Neural progenitor cell (in vitro differentiated cells): ENCODE measurements at regions not wholly inside any gene's neighbourhood (a gene's known extent, or its start where the extent isn't known, plus 50 kb on each side); places are given as distances from the start of the nearest gene placed in this dataset.

ENCODE experiments used
- DNase-seq: peaks from one replicate; pipeline ENCODE4 v3.0.0-alpha.2; 2016; ENCODE audit warnings: low spot score
- H2AFZ ChIP-seq: fragments of 200-600 bp; sonication (generic); replicated peaks from 2 replicates; pipeline ENCODE4 v1.6.1; 2016; ENCODE audit warnings: antibody characterized with exemption
- H3F3A ChIP-seq: fragments of 200-600 bp; sonication (generic); 2 replicates; pipeline ENCODE4 v1.6.1; 2016; ENCODE audit warnings: antibody characterized with exemption, low read depth
- H3K27ac ChIP-seq: fragments of 200-600 bp; sonication (generic); 2 replicates; pipeline ENCODE4 v1.5.1; 2016; ENCODE audit warnings: mild to moderate bottlenecking
- H3K27me3 ChIP-seq: fragments of 200-600 bp; sonication (generic); 2 replicates; pipeline ENCODE4 v1.6.1; 2016; ENCODE audit warnings: mild to moderate bottlenecking, moderate library complexity
- H3K36me3 ChIP-seq: fragments of 200-600 bp; sonication (generic); 2 replicates; pipeline ENCODE4 v1.5.1; 2016
- H3K4me1 ChIP-seq: fragments of 200-600 bp; sonication (generic); 2 replicates; pipeline ENCODE4 v1.6.1; 2016; ENCODE audit warnings: mixed run types
- H3K4me2 ChIP-seq: fragments of 200-600 bp; sonication (generic); 2 replicates; pipeline ENCODE4 v1.6.1; 2016
- H3K4me3 ChIP-seq: fragments of 200-600 bp; sonication (generic); 2 replicates; pipeline ENCODE4 v1.5.1; 2016
- H3K79me2 ChIP-seq: fragments of 200-600 bp; sonication (generic); 2 replicates; pipeline ENCODE4 v1.6.1; 2016; ENCODE audit warnings: low read depth
- H3K9ac ChIP-seq: fragments of 200-600 bp; sonication (generic); 2 replicates; pipeline ENCODE4 v1.6.1; 2016
- H3K9me3 ChIP-seq: fragments of 200-600 bp; sonication (generic); 2 replicates; pipeline ENCODE4 v1.5.1; 2016; ENCODE audit warnings: low read depth
- H4K20me1 ChIP-seq: fragments of 200-600 bp; sonication (generic); 2 replicates; pipeline ENCODE4 v1.6.1; 2016; ENCODE audit warnings: low read depth
- H3K27ac Mint-ChIP-seq: 3 replicates; pipeline ENCODE4 v1.8.0; 2021; ENCODE audit warnings: mixed read lengths
- H3K27me3 Mint-ChIP-seq: 2 replicates; pipeline ENCODE4 v1.8.0; 2022; ENCODE audit warnings: low read depth, mild to moderate bottlenecking, inconsistent platforms, moderate library complexity, mixed read lengths; ENCODE audit not compliant: insufficient read depth
- H3K36me3 Mint-ChIP-seq: 3 replicates; pipeline ENCODE4 v1.8.0; 2021; ENCODE audit warnings: mixed read lengths
- H3K4me1 Mint-ChIP-seq: 3 replicates; pipeline ENCODE4 v1.8.0; 2021; ENCODE audit warnings: mixed read lengths
- H3K4me3 Mint-ChIP-seq: 3 replicates; pipeline ENCODE4 v1.8.0; 2021; ENCODE audit warnings: mild to moderate bottlenecking, moderate library complexity, mixed read lengths
- H3K9me3 Mint-ChIP-seq: 3 replicates; pipeline ENCODE4 v1.8.0; 2020; ENCODE audit warnings: mixed read lengths
- EZH2 ChIP-seq: fragments of 200-600 bp; sonication (generic); IDR thresholded peaks from 2 replicates; pipeline ENCODE4 v1.6.1; 2017; ENCODE audit warnings: antibody characterized with exemption, mild to moderate bottlenecking, moderate library complexity
- EZH2phosphoT487 ChIP-seq: fragments of 200-600 bp; sonication (generic); IDR thresholded peaks from 2 replicates; pipeline ENCODE4 v1.6.1; 2017; ENCODE audit warnings: antibody characterized with exemption
- TF ChIP-seq, protein P1 (sequence below): fragments of 200-600 bp; sonication (generic); IDR thresholded peaks from 2 replicates; pipeline ENCODE4 v1.5.1; 2017; ENCODE audit warnings: antibody characterized with exemption, mild to moderate bottlenecking

DNA sequence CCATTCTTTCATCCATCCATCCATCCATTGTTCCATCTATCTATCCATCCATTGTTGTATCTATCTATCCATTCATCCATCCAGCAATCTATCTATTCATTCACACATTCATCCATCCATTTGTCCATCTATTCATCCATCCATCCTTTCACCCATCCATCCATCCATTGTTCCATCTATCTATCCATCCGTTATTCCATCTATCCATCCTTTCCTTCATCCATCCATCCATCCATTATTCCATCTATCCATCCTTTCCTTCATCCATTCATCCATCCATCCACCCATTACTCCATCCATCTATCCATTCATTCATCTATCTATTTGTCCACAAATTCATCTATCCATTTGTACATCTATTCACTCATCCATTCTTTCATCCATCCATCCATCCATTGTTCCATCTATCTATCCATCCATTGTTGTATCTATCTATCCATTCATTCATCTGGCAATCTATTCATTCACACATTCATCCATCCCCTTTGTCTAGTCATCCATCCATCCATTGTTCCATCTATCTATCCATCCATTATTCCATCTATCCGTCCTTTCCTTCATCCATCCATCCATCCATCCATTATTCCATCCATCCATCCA lies 65.9 kb upstream of the ANO1 start:
- Mint-ChIP-seq H3K36me3 (no peaks in the 10 kb centered on the region), H3K4me3 (no peak overlapping the region)
- no peak for TF ChIP-seq EZH2
- TF ChIP-seq, protein P1, sequence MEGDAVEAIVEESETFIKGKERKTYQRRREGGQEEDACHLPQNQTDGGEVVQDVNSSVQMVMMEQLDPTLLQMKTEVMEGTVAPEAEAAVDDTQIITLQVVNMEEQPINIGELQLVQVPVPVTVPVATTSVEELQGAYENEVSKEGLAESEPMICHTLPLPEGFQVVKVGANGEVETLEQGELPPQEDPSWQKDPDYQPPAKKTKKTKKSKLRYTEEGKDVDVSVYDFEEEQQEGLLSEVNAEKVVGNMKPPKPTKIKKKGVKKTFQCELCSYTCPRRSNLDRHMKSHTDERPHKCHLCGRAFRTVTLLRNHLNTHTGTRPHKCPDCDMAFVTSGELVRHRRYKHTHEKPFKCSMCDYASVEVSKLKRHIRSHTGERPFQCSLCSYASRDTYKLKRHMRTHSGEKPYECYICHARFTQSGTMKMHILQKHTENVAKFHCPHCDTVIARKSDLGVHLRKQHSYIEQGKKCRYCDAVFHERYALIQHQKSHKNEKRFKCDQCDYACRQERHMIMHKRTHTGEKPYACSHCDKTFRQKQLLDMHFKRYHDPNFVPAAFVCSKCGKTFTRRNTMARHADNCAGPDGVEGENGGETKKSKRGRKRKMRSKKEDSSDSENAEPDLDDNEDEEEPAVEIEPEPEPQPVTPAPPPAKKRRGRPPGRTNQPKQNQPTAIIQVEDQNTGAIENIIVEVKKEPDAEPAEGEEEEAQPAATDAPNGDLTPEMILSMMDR: no peak
- TF ChIP-seq EZH2phosphoT487: no peak

DNA sequence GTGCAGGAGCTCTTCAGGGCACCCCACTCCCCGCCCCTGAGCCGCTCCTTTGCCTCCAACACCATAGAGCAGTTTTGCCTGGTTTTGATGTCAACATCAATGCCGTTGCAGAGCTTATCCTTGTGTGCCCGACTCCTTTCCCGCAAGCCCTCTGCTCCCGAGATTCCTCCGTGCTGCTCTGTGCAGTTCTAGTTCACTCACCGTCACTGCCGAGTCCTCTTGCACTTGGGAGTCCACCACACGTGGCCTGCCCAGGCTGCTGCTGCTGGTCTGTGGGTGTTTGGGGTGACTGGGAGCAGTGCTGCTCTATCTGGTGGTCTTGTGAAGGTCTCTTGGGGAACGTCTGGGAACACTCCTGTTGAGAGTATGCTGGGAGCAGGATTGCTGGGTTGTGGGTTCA lies 63.8 kb upstream of the ANO1 start:
- Histone ChIP-seq H3K36me3 (no peaks in the 10 kb centered on the region), H3K27ac (no peak overlapping the region), H3K4me2 (no peak overlapping the region), H3K79me2 (no peaks in the 10 kb centered on the region), H3F3A (no peaks in the 10 kb centered on the region), H3K4me3 (no peak overlapping the region), H3K27me3 (no peaks in the 10 kb centered on the region), H2AFZ (no peak overlapping the region), H4K20me1 (no peaks in the 10 kb centered on the region), H3K9me3 (no peaks in the 10 kb centered on the region), H3K4me1 (no peaks in the 10 kb centered on the region), H3K9ac (no peak overlapping the region)
- TF ChIP-seq EZH2phosphoT487: no peak
- no peak for TF ChIP-seq EZH2
- TF ChIP-seq, protein P1: no peak
- no peak overlapping the region for H3K4me3 Mint-ChIP-seq
- H3K36me3 Mint-ChIP-seq: no peaks in the 10 kb centered on the region
- no peak for DNase-seq
- peaks cover 10% of the 10 kb centered on the region for H3K27me3 Mint-ChIP-seq
- no peaks in the 10 kb centered on the region for H3K4me1 Mint-ChIP-seq
- H3K9me3 Mint-ChIP-seq: no peaks in the 10 kb centered on the region
- H3K27ac Mint-ChIP-seq: no peak overlapping the region

More for the DNA sequence above, 65.9 kb upstream of the ANO1 start:
- H3K4me2 ChIP-seq: no peak overlapping the region
- no peaks in the 10 kb centered on the region for H4K20me1 ChIP-seq
- H3K27ac ChIP-seq: no peak overlapping the region
- H2AFZ ChIP-seq: no peak overlapping the region
- no peak for DNase-seq
- no peaks in the 10 kb centered on the region for H3K4me1 ChIP-seq
- no peaks in the 10 kb centered on the region for H3K36me3 ChIP-seq
- H3K79me2 ChIP-seq: no peaks in the 10 kb centered on the region
- H3K27me3 ChIP-seq: no peaks in the 10 kb centered on the region
- H3K4me3 ChIP-seq: no peak overlapping the region
- Mint-ChIP-seq H3K27me3 (peaks cover 9% of the 10 kb centered on the region), H3K27ac (no peak overlapping the region), H3K4me1 (no peaks in the 10 kb centered on the region), H3K9me3 (no peaks in the 10 kb centered on the region)
- no peaks in the 10 kb centered on the region for H3K9me3 ChIP-seq
- H3K9ac ChIP-seq: no peak overlapping the region
- H3F3A ChIP-seq: no peaks in the 10 kb centered on the region

DNA sequence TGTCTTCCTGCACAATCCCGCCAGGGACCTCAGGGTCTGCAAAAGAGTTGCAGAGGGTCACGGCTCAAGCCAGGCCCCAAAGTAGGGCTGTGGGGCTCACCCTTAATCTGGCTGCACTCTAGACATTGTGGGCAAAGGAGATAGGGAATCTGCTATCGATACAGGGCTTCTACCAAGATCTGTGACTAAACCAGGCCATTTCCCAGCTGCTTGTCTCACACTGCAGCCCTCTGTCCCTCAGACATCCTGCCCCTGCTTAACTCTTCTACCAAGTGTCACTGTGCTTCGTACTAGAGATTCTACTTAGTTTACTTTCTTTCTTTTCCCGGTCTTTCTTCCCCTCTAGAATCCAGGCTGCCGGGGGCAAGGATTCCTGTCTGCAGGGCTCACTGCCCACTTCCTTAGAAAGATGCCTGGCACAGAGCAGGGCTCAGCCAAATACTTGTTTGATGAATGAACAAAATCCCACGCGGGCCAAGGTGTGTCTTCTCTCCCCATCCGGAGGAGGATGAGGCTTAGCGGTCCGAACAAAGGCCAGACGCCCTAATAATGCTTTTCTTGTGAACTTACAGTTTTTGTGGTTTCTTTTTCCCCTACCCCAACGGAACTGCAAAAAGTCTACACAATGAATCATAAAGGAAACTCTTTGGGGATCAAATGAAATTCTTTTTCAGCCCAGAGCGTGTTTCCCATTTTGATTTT lies 61.3 kb upstream of the ANO1 start:
- no peaks in the 10 kb centered on the region for H4K20me1 ChIP-seq
- DNase-seq: no peak
- H3F3A ChIP-seq: no peaks in the 10 kb centered on the region
- no peaks in the 10 kb centered on the region for H3K9me3 ChIP-seq
- H3K79me2 ChIP-seq: no peaks in the 10 kb centered on the region
- no peak overlapping the region for H3K9ac ChIP-seq
- peaks cover 10% of the 10 kb centered on the region for H3K27me3 Mint-ChIP-seq
- peak overlapping the region; percentile 4 for H3K27ac Mint-ChIP-seq
- H3K27me3 ChIP-seq: no peaks in the 10 kb centered on the region
- no peak overlapping the region for H2AFZ ChIP-seq
- H3K9me3 Mint-ChIP-seq: no peaks in the 10 kb centered on the region
- no peaks in the 10 kb centered on the region for H3K36me3 ChIP-seq
- H3K36me3 Mint-ChIP-seq: no peaks in the 10 kb centered on the region
- no peak overlapping the region for H3K27ac ChIP-seq
- H3K4me3 Mint-ChIP-seq: no peak overlapping the region
- H3K4me1 Mint-ChIP-seq: peaks cover 10% of the 10 kb centered on the region
- H3K4me2 ChIP-seq: no peak overlapping the region
- H3K4me3 ChIP-seq: no peak overlapping the region
- TF ChIP-seq EZH2: no peak
- TF ChIP-seq, protein P1: no peak
- no peak for TF ChIP-seq EZH2phosphoT487
- H3K4me1 ChIP-seq: no peaks in the 10 kb centered on the region
